AG08396 (cell line): ENCODE measurements at regions not wholly inside any gene's neighbourhood (a gene's known extent, or its start where the extent isn't known, plus 50 kb on each side); places are given as distances from the start of the nearest gene placed in this dataset.

ENCODE experiments used
- DNase-seq: peaks from one replicate; pipeline ENCODE4 v3.0.0; 2012; ENCODE audit warnings: low spot score, mixed read lengths

GRCh38 chr9:17894501-17895160 lies 315.8 kb downstream of the SH3GL2 start:
- no peak for DNase-seq

GRCh38 chr9:17900606-17901005 lies 321.7 kb downstream of the SH3GL2 start:
- DNase-seq: no peak

GRCh38 chr9:17905366-17905765 lies 326.5 kb downstream of the SH3GL2 start:
- no peak for DNase-seq

- no peak for DNase-seq
These were observed 326.9 kb downstream of the SH3GL2 start for GRCh38 chr9:17905781-17906175.

GRCh38 chr9:17906176-17906840 lies 327.4 kb downstream of the SH3GL2 start:
- no peak for DNase-seq

- no peak for DNase-seq
These were observed 328.2 kb downstream of the SH3GL2 start for GRCh38 chr9:17906841-17907778.

GRCh38 chr9:17907779-17908508 lies 329.1 kb downstream of the SH3GL2 start:
- DNase-seq: no peak

GRCh38 chr9:17926246-17926645 lies 347.4 kb downstream of the SH3GL2 start:
- DNase-seq: no peak

GRCh38 chr9:17927616-17928015 lies 348.8 kb downstream of the SH3GL2 start:
- no peak for DNase-seq

GRCh38 chr9:17928228-17928627 lies 349.4 kb downstream of the SH3GL2 start:
- DNase-seq: no peak

- DNase-seq: no peak
These were observed 349.9 kb downstream of the SH3GL2 start for GRCh38 chr9:17928768-17929167.

GRCh38 chr9:17929506-17929905 lies 350.6 kb downstream of the SH3GL2 start:
- no peak for DNase-seq

GRCh38 chr9:17930071-17930470 lies 351.2 kb downstream of the SH3GL2 start:
- DNase-seq: no peak

GRCh38 chr9:17936365-17936764 lies 357.5 kb downstream of the SH3GL2 start:
- no peak for DNase-seq

- DNase-seq: no peak
These were observed 359.3 kb downstream of the SH3GL2 start for GRCh38 chr9:17938035-17938655.

- no peak for DNase-seq
These were observed 363.6 kb downstream of the SH3GL2 start for GRCh38 chr9:17942498-17942897.

GRCh38 chr9:17955409-17955808 lies 376.5 kb downstream of the SH3GL2 start:
- no peak for DNase-seq

GRCh38 chr9:17958363-17958762 lies 379.5 kb downstream of the SH3GL2 start:
- no peak for DNase-seq

GRCh38 chr9:17962747-17963146 lies 383.9 kb downstream of the SH3GL2 start:
- no peak for DNase-seq

GRCh38 chr9:17963498-17963897 lies 384.6 kb downstream of the SH3GL2 start:
- DNase-seq: no peak

GRCh38 chr9:17967731-17968130 lies 388.9 kb downstream of the SH3GL2 start:
- DNase-seq: no peak

- no peak for DNase-seq
These were observed 390.4 kb downstream of the SH3GL2 start for GRCh38 chr9:17969232-17969631.
